ENCODE measurements at regions not wholly inside any gene's neighbourhood (a gene's known extent, or its start where the extent isn't known, plus 50 kb on each side); places are given as distances from the start of the nearest gene placed in this dataset.

- TF ChIP-seq CHD1 (IDR thresholded peaks at IDR 0.05; ENCODE audit: low read depth, low read length) (no peak), ELK1 (IDR thresholded peaks at IDR 0.05; ENCODE audit: borderline replicate concordance, low read depth, low read length) (no peak), MAZ (IDR thresholded peaks at IDR 0.05; ENCODE audit: borderline replicate concordance, low read depth, low read length) (no peak), USF2 (IDR thresholded peaks at IDR 0.05; ENCODE audit: low read depth, low read length) (no peak), RCOR1 (IDR thresholded peaks at IDR 0.05; ENCODE audit: insufficient replicate concordance, low read length) (no peak), MXI1 (IDR thresholded peaks at IDR 0.05; ENCODE audit: borderline replicate concordance, low read depth, low read length) (no peak), RFX5 (IDR thresholded peaks at IDR 0.05; ENCODE audit: low read depth, low read length) (no peak), CEBPB (IDR thresholded peaks at IDR 0.05; ENCODE audit: low read depth, low read length) (no peak), RAD21 (IDR thresholded peaks at IDR 0.05; ENCODE audit: low read length) (no peak), MAFK (IDR thresholded peaks at IDR 0.05; ENCODE audit: low read depth, low read length) (no peak), NFE2L2 (IDR thresholded peaks at IDR 0.05; ENCODE audit: low read depth, low read length) (no peak), BHLHE40 (IDR thresholded peaks at IDR 0.05; ENCODE audit: low read depth, low read length) (no peak), SMC3 (IDR thresholded peaks at IDR 0.05; ENCODE audit: low read depth, low read length) (no peak)
- no CpG with 5 or more reads among the region's 4 CpGs for WGBS, 2 experiments (ENCODE audit: extremely low coverage in 2 of 2, insufficient read length in 1 of 2)
- dilution Hi-C loops (cut with HindIII; ENCODE audit: low sequenced_read_pairs, unreplicated experiment), result no loop called here
Observed at GRCh38 chr7:109522585-109522984, 952.9 kb downstream of the DNAJB9 start.

More at GRCh38 chr7:109522585-109522984, 952.9 kb downstream of the DNAJB9 start:
- Histone ChIP-seq H3K27ac (ENCODE audit: insufficient read depth, low read length) (no peak overlapping the region), H4K5ac (ENCODE audit: low read depth, low read length) (no peak overlapping the region), H3K36me3 (ENCODE audit: control insufficient read depth, insufficient read depth, low read length) (no peaks in the 10 kb centered on the region), H3K56ac (ENCODE audit: extremely low read depth, insufficient read depth, low read length) (no peak overlapping the region), H4K20me1 (ENCODE audit: insufficient read depth, low read length) (no peaks in the 10 kb centered on the region), H2BK120ac (ENCODE audit: low read depth, low read length) (no peak overlapping the region), H3K4me3 (ENCODE audit: insufficient read depth, low read depth, low read length) (no peak overlapping the region), H3K23ac (ENCODE audit: low read depth, low read length) (no peak overlapping the region), H2BK5ac (ENCODE audit: low read depth, low read length, poor library complexity, severe bottlenecking) (no peak overlapping the region), H3K14ac (replicated peaks; ENCODE audit: low read depth, low read length) (no peak overlapping the region), H3K18ac (ENCODE audit: low read depth, low read length) (no peak overlapping the region), H2AK5ac (ENCODE audit: low read depth, low read length) (no peak overlapping the region), H3K9me1 (ENCODE audit: insufficient read depth, low read length) (no peaks in the 10 kb centered on the region), H3K4ac (ENCODE audit: low read depth, low read length) (no peak overlapping the region), H2BK15ac (ENCODE audit: low read depth, low read length) (no peak overlapping the region), H2AFZ (replicated peaks; ENCODE audit: low read length, poor library complexity) (no peak overlapping the region), H2BK20ac (ENCODE audit: low read depth, low read length) (no peak overlapping the region), H3K9ac (ENCODE audit: low read depth, low read length) (no peak overlapping the region), H4K91ac (ENCODE audit: insufficient read depth, low read depth, low read length) (no peak overlapping the region), H2AK9ac (replicated peaks; ENCODE audit: low read depth, low read length, poor library complexity) (no peak overlapping the region), H3K27me3 (ENCODE audit: control insufficient read depth, insufficient read depth, low read length) (no peaks in the 10 kb centered on the region), H3K4me2 (ENCODE audit: low read depth, low read length) (no peak overlapping the region), H3K9me3 (ENCODE audit: control insufficient read depth, insufficient read depth, low read length) (peaks cover 5% of the 10 kb centered on the region; the same call in 1 of the 2 replicates), H3K79me1 (ENCODE audit: low read depth in 1 of 2, low read length in 2 of 2) (no peaks in the 10 kb centered on the region), H3K4me1 (ENCODE audit: control insufficient read depth, insufficient read depth, low read length) (no peaks in the 10 kb centered on the region), H4K8ac (ENCODE audit: low read depth in 2 of 2, low read length in 2 of 2) (no peak overlapping the region)
- intact Hi-C loops (cut with micrococcal nuclease), result no loop called here
- POLR2A ChIA-PET (ENCODE audit: unreplicated experiment), result no interaction called here
- ATAC-seq (ENCODE audit: low read depth), result no peak
- BruUV-seq (replicated peaks), result no TSS peak
- in situ Hi-C loops (cut with MboI; ENCODE audit: low sequenced_read_pairs), result no loop called here
- CTCF ChIA-PET, result no interaction called here
- no peak for DNase-seq
